ENCODE measurements at regions not wholly inside any gene's neighbourhood (a gene's known extent, or its start where the extent isn't known, plus 50 kb on each side); places are given as distances from the start of the nearest gene placed in this dataset.
A peak's percentile ranks its signal among the peaks of the same experiment; 100 is the strongest.

- H3K9me3 ChIP-seq (ENCODE audit: control insufficient read depth in 2 of 2, insufficient read depth in 1 of 2, low read depth in 1 of 2, low read length in 1 of 2): peaks cover 0 to 1% of the 10 kb centered on the region in 2 donors
- peaks cover 0 to 6% (median 0%) of the 10 kb centered on the region in 3 donors for H3K27me3 ChIP-seq (ENCODE audit: control insufficient read depth in 3 of 3, insufficient read depth in 3 of 3, low read length in 3 of 3)
- no peak for FAIRE-seq
- no peaks in the 10 kb centered on the region for H3K4me1 ChIP-seq (ENCODE audit: control insufficient read depth in 3 of 3, insufficient read depth in 2 of 3, low read depth in 1 of 3, low read length in 2 of 3)
- no peak for DNase-seq
- no peaks in the 10 kb centered on the region for H3K36me3 ChIP-seq (ENCODE audit: control insufficient read depth in 3 of 3, insufficient read depth in 2 of 3, low read depth in 1 of 3, low read length in 3 of 3)
- H3K4me3 ChIP-seq (ENCODE audit: low read depth in 1 of 3, low read length in 3 of 3): no peak overlapping the region
- 72 to 84% (median 84%) methylated on average over 2 of the region's 2 CpGs for WGBS, 3 donors
- no peak overlapping the region for H3K27ac ChIP-seq (ENCODE audit: low read depth in 1 of 3, low read length in 2 of 3)
Observed at GRCh38 chr5:6806668-6807067, 93.4 kb downstream of the TENT4A start.

- Histone ChIP-seq H3K27me3 (ENCODE audit: control insufficient read depth in 3 of 3, insufficient read depth in 3 of 3, low read length in 3 of 3) (peaks cover 0 to 6% (median 0%) of the 10 kb centered on the region in 3 donors), H3K4me3 (ENCODE audit: low read depth in 1 of 3, low read length in 3 of 3) (no peak overlapping the region), H3K9me3 (ENCODE audit: control insufficient read depth in 2 of 2, insufficient read depth in 1 of 2, low read depth in 1 of 2, low read length in 1 of 2) (no peaks in the 10 kb centered on the region), H3K4me1 (ENCODE audit: control insufficient read depth in 3 of 3, insufficient read depth in 2 of 3, low read depth in 1 of 3, low read length in 2 of 3) (peaks cover 0 to 3% (median 0%) of the 10 kb centered on the region in 3 donors), H3K27ac (ENCODE audit: low read depth in 1 of 3, low read length in 2 of 3) (no peak overlapping the region), H3K36me3 (ENCODE audit: control insufficient read depth in 3 of 3, insufficient read depth in 2 of 3, low read depth in 1 of 3, low read length in 3 of 3) (no peaks in the 10 kb centered on the region)
- FAIRE-seq: no peak
- WGBS, 3 donors: 83 to 89% (median 86%) methylated on average over 7 of the region's 7 CpGs
- DNase-seq: no peak
Observed at GRCh38 chr5:6808462-6808861, 95.2 kb downstream of the TENT4A start.

- FAIRE-seq (no peak), DNase-seq (no peak)
- Histone ChIP-seq H3K4me3 (ENCODE audit: low read depth in 1 of 3, low read length in 3 of 3) (no peak overlapping the region), H3K4me1 (ENCODE audit: control insufficient read depth in 3 of 3, insufficient read depth in 2 of 3, low read depth in 1 of 3, low read length in 2 of 3) (peaks cover 0 to 5% (median 2%) of the 10 kb centered on the region in 3 donors), H3K27ac (ENCODE audit: low read depth in 1 of 3, low read length in 2 of 3) (no peak overlapping the region), H3K9me3 (ENCODE audit: control insufficient read depth in 2 of 2, insufficient read depth in 1 of 2, low read depth in 1 of 2, low read length in 1 of 2) (no peaks in the 10 kb centered on the region), H3K27me3 (ENCODE audit: control insufficient read depth in 3 of 3, insufficient read depth in 3 of 3, low read length in 3 of 3) (peaks cover 0 to 3% (median 2%) of the 10 kb centered on the region in 3 donors), H3K36me3 (ENCODE audit: control insufficient read depth in 3 of 3, insufficient read depth in 2 of 3, low read depth in 1 of 3, low read length in 3 of 3) (no peaks in the 10 kb centered on the region)
- WGBS, 3 donors: 85 to 90% (median 85%) methylated on average over 8 of the region's 8 CpGs
Observed at GRCh38 chr5:6810641-6811405, 97.6 kb downstream of the TENT4A start.

- H3K27me3 ChIP-seq (ENCODE audit: control insufficient read depth in 3 of 3, insufficient read depth in 3 of 3, low read length in 3 of 3): peaks cover 0 to 3% (median 2%) of the 10 kb centered on the region in 3 donors
- H3K36me3 ChIP-seq (ENCODE audit: control insufficient read depth in 3 of 3, insufficient read depth in 2 of 3, low read depth in 1 of 3, low read length in 3 of 3): no peaks in the 10 kb centered on the region
- FAIRE-seq (no peak), DNase-seq (no peak)
- no peak overlapping the region for H3K27ac ChIP-seq (ENCODE audit: low read depth in 1 of 3, low read length in 2 of 3)
- H3K4me3 ChIP-seq (ENCODE audit: low read depth in 1 of 3, low read length in 3 of 3): no peak overlapping the region
- H3K9me3 ChIP-seq (ENCODE audit: control insufficient read depth in 2 of 2, insufficient read depth in 1 of 2, low read depth in 1 of 2, low read length in 1 of 2): no peaks in the 10 kb centered on the region
- 67 to 76% (median 70%) methylated on average over 4 of the region's 4 CpGs for WGBS, 3 donors
- peaks cover 0 to 5% (median 2%) of the 10 kb centered on the region in 3 donors for H3K4me1 ChIP-seq (ENCODE audit: control insufficient read depth in 3 of 3, insufficient read depth in 2 of 3, low read depth in 1 of 3, low read length in 2 of 3)
Observed at GRCh38 chr5:6812091-6812490, 98.9 kb downstream of the TENT4A start.

- Histone ChIP-seq H3K27ac (ENCODE audit: low read depth in 1 of 3, low read length in 2 of 3) (no peak overlapping the region), H3K4me1 (ENCODE audit: control insufficient read depth in 3 of 3, insufficient read depth in 2 of 3, low read depth in 1 of 3, low read length in 2 of 3) (peaks cover 0 to 5% (median 2%) of the 10 kb centered on the region in 3 donors), H3K36me3 (ENCODE audit: control insufficient read depth in 3 of 3, insufficient read depth in 2 of 3, low read depth in 1 of 3, low read length in 3 of 3) (no peaks in the 10 kb centered on the region), H3K9me3 (ENCODE audit: control insufficient read depth in 2 of 2, insufficient read depth in 1 of 2, low read depth in 1 of 2, low read length in 1 of 2) (no peaks in the 10 kb centered on the region), H3K4me3 (ENCODE audit: low read depth in 1 of 3, low read length in 3 of 3) (no peak overlapping the region), H3K27me3 (ENCODE audit: control insufficient read depth in 3 of 3, insufficient read depth in 3 of 3, low read length in 3 of 3) (peaks cover 0 to 3% (median 2%) of the 10 kb centered on the region in 3 donors)
- DNase-seq (peak; percentile 19 to 82), FAIRE-seq (no peak)
- 16 to 50% (median 21%) methylated on average over 8 of the region's 8 CpGs for WGBS, 3 donors
Observed at GRCh38 chr5:6812800-6813731, 99.8 kb downstream of the TENT4A start.

GRCh38 chr5:6814816-6815215, 101.6 kb downstream of the TENT4A start:
- H3K27me3 ChIP-seq (ENCODE audit: control insufficient read depth in 3 of 3, insufficient read depth in 3 of 3, low read length in 3 of 3): peaks cover 0 to 6% (median 3%) of the 10 kb centered on the region in 3 donors
- no peak overlapping the region for H3K4me3 ChIP-seq (ENCODE audit: low read depth in 1 of 3, low read length in 3 of 3)
- no peaks in the 10 kb centered on the region for H3K9me3 ChIP-seq (ENCODE audit: control insufficient read depth in 2 of 2, insufficient read depth in 1 of 2, low read depth in 1 of 2, low read length in 1 of 2)
- H3K27ac ChIP-seq (ENCODE audit: low read depth in 1 of 3, low read length in 2 of 3): no peak overlapping the region
- H3K4me1 ChIP-seq (ENCODE audit: control insufficient read depth in 3 of 3, insufficient read depth in 2 of 3, low read depth in 1 of 3, low read length in 2 of 3): peaks cover 0 to 5% (median 2%) of the 10 kb centered on the region in 3 donors
- 16 to 58% (median 30%) methylated on average over 5 of the region's 5 CpGs for WGBS, 3 donors
- DNase-seq: peak in 1 of 2 donors; percentile 14
- no peak for FAIRE-seq
- no peaks in the 10 kb centered on the region for H3K36me3 ChIP-seq (ENCODE audit: control insufficient read depth in 3 of 3, insufficient read depth in 2 of 3, low read depth in 1 of 3, low read length in 3 of 3)

GRCh38 chr5:6818594-6819511, 105.6 kb downstream of the TENT4A start:
- Histone ChIP-seq H3K4me3 (ENCODE audit: low read depth in 1 of 3, low read length in 3 of 3) (no peak overlapping the region), H3K36me3 (ENCODE audit: control insufficient read depth in 3 of 3, insufficient read depth in 2 of 3, low read depth in 1 of 3, low read length in 3 of 3) (no peaks in the 10 kb centered on the region), H3K27ac (ENCODE audit: low read depth in 1 of 3, low read length in 2 of 3) (no peak overlapping the region), H3K4me1 (ENCODE audit: control insufficient read depth in 3 of 3, insufficient read depth in 2 of 3, low read depth in 1 of 3, low read length in 2 of 3) (no peaks in the 10 kb centered on the region), H3K9me3 (ENCODE audit: control insufficient read depth in 2 of 2, insufficient read depth in 1 of 2, low read depth in 1 of 2, low read length in 1 of 2) (peaks cover 0 to 8% of the 10 kb centered on the region in 2 donors), H3K27me3 (ENCODE audit: control insufficient read depth in 3 of 3, insufficient read depth in 3 of 3, low read length in 3 of 3) (peaks cover 0 to 6% (median 0%) of the 10 kb centered on the region in 3 donors)
- WGBS, 3 donors: 37 to 51% (median 49%) methylated on average over 14 of the region's 14 CpGs
- DNase-seq (no peak), FAIRE-seq (no peak)
